HG03520 (cell line): ENCODE measurements at regions not wholly inside any gene's neighbourhood (a gene's known extent, or its start where the extent isn't known, plus 50 kb on each side); places are given as distances from the start of the nearest gene placed in this dataset.

ENCODE experiments used
- ATAC-seq: cut with Tn5 transposase; IDR thresholded peaks from one replicate; pipeline ENCODE4 v1.9.1; 2021; ENCODE audit warnings: mild to moderate bottlenecking, moderate library complexity; ENCODE audit not compliant: unreplicated experiment

DNA sequence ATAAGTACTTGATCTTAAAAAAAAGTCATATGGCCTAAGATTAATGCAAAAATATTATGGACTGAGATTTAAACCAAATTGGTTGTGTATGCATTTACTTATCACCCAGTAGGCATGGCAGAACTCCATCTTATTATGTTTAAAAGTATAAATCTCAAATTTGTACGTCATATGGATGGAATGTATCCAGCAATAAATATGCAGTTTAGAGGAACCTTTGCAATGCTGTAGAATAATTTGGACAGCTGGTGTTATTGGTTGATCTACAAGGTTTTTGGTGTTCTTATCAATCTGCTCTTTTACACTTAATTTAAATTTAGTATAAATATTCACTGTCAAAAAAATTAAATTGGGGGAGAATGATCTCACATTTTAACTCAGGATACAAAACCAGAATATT is 640.2 kb downstream of the SATB2 start:
- ATAC-seq: no peak

GRCh38 chr2:198815626-198816025 is 642.1 kb downstream of the SATB2 start:
- no peak for ATAC-seq

DNA sequence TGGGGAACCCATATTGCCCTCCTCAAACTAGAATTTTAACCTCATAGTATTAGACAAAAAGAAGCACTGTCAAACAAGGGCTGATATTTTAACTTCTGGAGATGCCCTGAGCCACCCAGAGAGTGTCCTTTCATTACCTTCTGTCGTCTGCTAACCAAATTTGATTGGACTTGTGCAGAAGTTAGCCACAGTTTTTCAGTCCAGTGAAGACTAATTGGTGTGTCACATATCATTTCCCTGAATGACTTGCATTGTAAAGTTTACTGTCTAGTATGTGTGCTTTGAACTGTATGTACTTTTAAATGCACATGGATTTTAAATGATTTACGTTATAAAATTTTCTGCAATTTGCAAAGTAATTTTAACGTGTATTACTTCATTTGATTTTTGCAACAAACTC is 646.5 kb downstream of the SATB2 start:
- no peak for ATAC-seq

DNA sequence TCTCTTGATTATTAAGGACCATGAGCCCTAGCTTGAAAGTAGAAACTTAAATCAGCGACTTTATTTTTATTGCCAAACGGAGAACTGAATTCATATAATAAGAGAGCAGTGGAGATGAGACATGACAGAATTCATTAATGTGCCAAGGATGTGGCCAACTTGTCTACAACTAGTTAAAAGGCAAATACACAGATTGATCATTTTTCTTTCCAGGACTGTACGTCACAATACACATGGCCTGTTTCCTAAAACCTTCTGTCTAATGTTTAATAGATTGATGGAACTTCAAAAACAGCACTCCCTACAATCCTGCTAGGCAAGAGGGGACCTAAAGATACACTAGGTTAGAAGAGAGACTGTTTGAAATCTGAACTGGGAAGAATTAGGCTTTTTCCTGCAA is 647.8 kb downstream of the SATB2 start:
- no peak for ATAC-seq

GRCh38 chr2:198807131-198807530 is 650.6 kb downstream of the SATB2 start:
- ATAC-seq: no peak

GRCh38 chr2:198795419-198795818 is 662.3 kb downstream of the SATB2 start:
- no peak for ATAC-seq

- no peak for ATAC-seq
Measured at GRCh38 chr2:198791623-198792022, 666.1 kb downstream of the SATB2 start.

- ATAC-seq: no peak
Measured at GRCh38 chr2:198788676-198789075, 669.1 kb downstream of the SATB2 start.

GRCh38 chr2:198782734-198783133 is 675.0 kb downstream of the SATB2 start:
- ATAC-seq: no peak

GRCh38 chr2:198776616-198777406 is 680.9 kb downstream of the SATB2 start:
- ATAC-seq: no peak

- no peak for ATAC-seq
Measured at GRCh38 chr2:198775737-198776136, 682.0 kb downstream of the SATB2 start.

DNA sequence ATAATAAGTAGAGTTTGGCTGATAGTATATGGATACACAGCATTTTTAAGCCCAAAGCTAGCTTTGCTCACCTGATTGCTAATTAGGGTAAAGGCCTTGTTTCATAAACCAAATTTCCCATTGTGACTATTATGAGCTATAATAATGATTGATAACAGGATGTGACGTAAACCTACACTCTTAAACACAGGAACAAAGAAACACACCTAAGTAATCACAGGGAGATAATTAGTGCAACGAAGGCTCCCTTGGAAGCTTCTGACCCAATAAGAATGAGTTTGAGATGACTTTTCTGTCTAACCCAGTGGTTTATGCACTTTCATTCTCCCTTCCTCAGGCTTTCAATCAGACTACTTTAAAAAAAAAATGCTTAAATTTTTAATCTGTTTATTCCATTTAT is 683.2 kb downstream of the SATB2 start:
- no peak for ATAC-seq

DNA sequence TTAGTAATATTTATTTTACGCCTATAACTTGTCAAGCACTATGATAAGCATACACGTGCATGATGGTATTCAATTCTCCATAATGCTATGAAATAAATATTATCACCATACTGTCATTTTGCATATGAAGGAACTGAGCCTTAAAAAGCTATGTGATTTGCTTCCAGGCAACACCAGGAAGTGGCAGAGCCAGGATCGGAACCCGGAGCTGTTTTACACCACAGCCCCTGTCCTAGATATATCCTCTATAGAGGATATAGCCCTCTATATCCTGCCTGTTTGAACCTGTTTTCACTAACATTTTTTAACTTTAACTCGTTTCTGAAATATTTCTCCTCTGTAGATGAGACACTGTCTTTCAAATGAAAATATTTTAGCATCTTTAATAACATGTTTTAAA is 690.0 kb downstream of the SATB2 start:
- no peak for ATAC-seq

- ATAC-seq: no peak
Measured at GRCh38 chr2:198763793-198764192, 693.9 kb downstream of the SATB2 start.

GRCh38 chr2:198762441-198762840 is 695.3 kb downstream of the SATB2 start:
- ATAC-seq: no peak

- ATAC-seq: no peak
Measured at GRCh38 chr2:198757069-198757468, 700.7 kb downstream of the SATB2 start.

DNA sequence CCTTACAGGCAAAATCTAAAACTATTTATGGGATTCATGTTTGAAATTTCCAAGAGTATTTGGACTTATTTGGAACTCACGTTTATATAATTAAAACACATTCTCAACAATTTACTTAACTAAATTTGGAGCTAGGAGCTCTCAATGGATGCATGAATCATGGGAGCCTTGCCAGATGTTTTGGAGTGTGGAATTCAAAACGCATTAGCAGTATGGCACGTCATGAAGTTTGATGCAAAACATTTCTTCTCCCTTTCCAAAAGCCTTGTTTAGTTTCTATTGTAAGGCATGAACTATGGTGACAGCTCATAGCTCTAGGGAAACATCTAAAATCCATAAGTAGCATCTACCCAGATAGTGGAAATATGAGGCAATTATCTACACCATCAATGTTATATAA is 701.6 kb downstream of the SATB2 start:
- ATAC-seq: no peak

DNA sequence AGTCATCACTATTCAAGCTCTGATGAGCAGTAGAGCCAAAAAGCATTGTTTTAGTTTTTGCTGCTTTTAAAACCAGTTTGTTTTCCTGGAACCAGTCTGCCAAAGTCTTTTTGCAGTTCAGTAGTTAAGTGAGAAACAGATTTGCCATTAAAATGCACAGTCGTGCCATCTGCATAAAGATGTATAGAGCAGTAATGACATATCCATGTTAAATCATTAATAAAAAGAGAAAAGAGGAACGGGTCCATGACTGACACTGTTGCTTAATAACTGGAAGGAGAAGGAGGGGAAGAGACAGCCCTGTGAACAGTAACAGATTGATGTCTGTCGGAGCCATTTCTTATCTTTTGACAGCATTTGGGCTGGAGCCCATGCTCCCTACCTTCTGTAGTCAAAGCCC is 704.6 kb downstream of the SATB2 start:
- no peak for ATAC-seq

GRCh38 chr2:198749364-198749763 is 708.4 kb downstream of the SATB2 start:
- no peak for ATAC-seq

GRCh38 chr2:198731842-198732399 is 725.8 kb downstream of the SATB2 start:
- ATAC-seq: no peak

- ATAC-seq: no peak
Measured at GRCh38 chr2:198720266-198720665, 737.5 kb downstream of the SATB2 start.

DNA sequence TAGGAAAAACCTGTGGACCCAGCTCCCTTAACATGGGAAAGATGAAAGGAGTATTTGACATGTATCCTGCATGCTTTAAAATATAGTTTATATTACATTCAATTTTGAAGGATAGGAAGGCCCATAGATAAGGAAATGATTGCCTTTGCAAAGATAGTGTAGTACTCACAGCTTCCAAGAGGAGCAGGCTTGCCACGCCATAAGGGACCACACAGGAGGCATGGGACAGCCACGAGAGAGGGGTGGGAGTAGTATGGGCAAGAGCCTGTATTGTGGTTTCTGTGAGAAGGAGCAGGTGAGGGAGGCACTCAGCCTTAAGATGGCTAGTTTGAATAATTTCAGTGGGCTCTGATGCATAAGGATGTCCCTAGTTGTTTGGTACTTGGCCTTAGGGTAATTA is 740.3 kb downstream of the SATB2 start:
- no peak for ATAC-seq

GRCh38 chr2:198715302-198715835 is 742.4 kb downstream of the SATB2 start:
- no peak for ATAC-seq
